PC-9 (cell line): ENCODE measurements at regions not wholly inside any gene's neighbourhood (a gene's known extent, or its start where the extent isn't known, plus 50 kb on each side); places are given as distances from the start of the nearest gene placed in this dataset.

ENCODE experiments used
- EZH2 ChIP-seq: fragments of 200-600 bp; sonication (generic); IDR thresholded peaks from 2 replicates; pipeline ENCODE4 v1.8.0; 2017; ENCODE audit warnings: antibody characterized with exemption, low read depth
- TF ChIP-seq, protein P1 (sequence below): fragments of 200-600 bp; sonication (generic); conservative IDR thresholded peaks from 2 replicates; pipeline ENCODE4 v1.6.1; 2017; ENCODE audit warnings: mixed run types, antibody characterized with exemption, mild to moderate bottlenecking, moderate library complexity

DNA sequence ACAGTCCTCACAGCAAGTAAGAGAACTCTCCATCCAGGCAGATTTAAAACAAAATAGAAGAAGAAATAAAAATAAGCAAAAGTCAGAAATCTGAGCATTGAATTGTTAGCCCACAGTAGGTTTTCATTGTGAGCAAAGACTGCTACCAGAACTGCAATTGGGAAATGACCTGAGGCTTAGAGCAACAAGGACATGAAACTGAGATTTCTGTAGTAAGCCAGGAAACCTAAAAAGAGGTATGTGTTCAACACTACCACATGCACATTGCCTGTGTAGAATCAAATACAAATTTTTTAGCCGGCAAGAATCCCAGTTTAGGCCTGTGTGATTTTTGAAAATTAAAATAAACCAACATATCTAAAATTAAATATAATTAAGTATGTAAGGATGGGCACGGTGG is 928.4 kb upstream of the WWC1 start:
- TF ChIP-seq, protein P1, sequence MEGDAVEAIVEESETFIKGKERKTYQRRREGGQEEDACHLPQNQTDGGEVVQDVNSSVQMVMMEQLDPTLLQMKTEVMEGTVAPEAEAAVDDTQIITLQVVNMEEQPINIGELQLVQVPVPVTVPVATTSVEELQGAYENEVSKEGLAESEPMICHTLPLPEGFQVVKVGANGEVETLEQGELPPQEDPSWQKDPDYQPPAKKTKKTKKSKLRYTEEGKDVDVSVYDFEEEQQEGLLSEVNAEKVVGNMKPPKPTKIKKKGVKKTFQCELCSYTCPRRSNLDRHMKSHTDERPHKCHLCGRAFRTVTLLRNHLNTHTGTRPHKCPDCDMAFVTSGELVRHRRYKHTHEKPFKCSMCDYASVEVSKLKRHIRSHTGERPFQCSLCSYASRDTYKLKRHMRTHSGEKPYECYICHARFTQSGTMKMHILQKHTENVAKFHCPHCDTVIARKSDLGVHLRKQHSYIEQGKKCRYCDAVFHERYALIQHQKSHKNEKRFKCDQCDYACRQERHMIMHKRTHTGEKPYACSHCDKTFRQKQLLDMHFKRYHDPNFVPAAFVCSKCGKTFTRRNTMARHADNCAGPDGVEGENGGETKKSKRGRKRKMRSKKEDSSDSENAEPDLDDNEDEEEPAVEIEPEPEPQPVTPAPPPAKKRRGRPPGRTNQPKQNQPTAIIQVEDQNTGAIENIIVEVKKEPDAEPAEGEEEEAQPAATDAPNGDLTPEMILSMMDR = no peak
- TF ChIP-seq EZH2 = no peak
